T-helper 2 cell treated with Interferon-gamma antibody and Interleukin-4, amounts not matched to agents 5 μg/mL and 100 μg/mL, for 36 hours (primary cell): ENCODE measurements at regions not wholly inside any gene's neighbourhood (a gene's known extent, or its start where the extent isn't known, plus 50 kb on each side); places are given as distances from the start of the nearest gene placed in this dataset.

Source experiments
- DNase-seq: peaks from one replicate; pipeline ENCODE4 v3.0.0; 2021; ENCODE audit warnings: low spot score
- H3K27ac Mint-ChIP-seq: one replicate; pipeline ENCODE4 v1.8.0; 2021; ENCODE audit warnings: mild to moderate bottlenecking, mixed read lengths
- H3K27me3 Mint-ChIP-seq: one replicate; pipeline ENCODE4 v1.8.0; 2021; ENCODE audit warnings: low read depth, mixed read lengths
- H3K36me3 Mint-ChIP-seq: one replicate; pipeline ENCODE4 v1.8.0; 2021; ENCODE audit warnings: low read depth, mixed read lengths
- H3K4me1 Mint-ChIP-seq: one replicate; pipeline ENCODE4 v1.8.0; 2021; ENCODE audit warnings: low read depth, mixed read lengths
- H3K4me3 Mint-ChIP-seq: one replicate; pipeline ENCODE4 v1.8.0; 2022; ENCODE audit warnings: mild to moderate bottlenecking, moderate library complexity, mixed read lengths
- H3K9me3 Mint-ChIP-seq: one replicate; pipeline ENCODE4 v1.8.0; 2021; ENCODE audit warnings: mixed read lengths

- no peak overlapping the region for H3K4me3 Mint-ChIP-seq
- H3K36me3 Mint-ChIP-seq: no peaks in the 10 kb centered on the region
- peaks cover 5% of the 10 kb centered on the region for H3K27me3 Mint-ChIP-seq
- H3K27ac Mint-ChIP-seq: no peak overlapping the region
- DNase-seq: no peak
- no peaks in the 10 kb centered on the region for H3K4me1 Mint-ChIP-seq
- no peaks in the 10 kb centered on the region for H3K9me3 Mint-ChIP-seq
Measured at GRCh38 chr9:120338340-120338739, 241.6 kb downstream of the CDK5RAP2 start.

GRCh38 chr9:120337131-120337530, 242.8 kb downstream of the CDK5RAP2 start:
- Mint-ChIP-seq H3K4me1 (no peaks in the 10 kb centered on the region), H3K27me3 (peaks cover 3% of the 10 kb centered on the region), H3K9me3 (no peaks in the 10 kb centered on the region), H3K4me3 (no peak overlapping the region), H3K27ac (no peak overlapping the region), H3K36me3 (no peaks in the 10 kb centered on the region)
- no peak for DNase-seq

- peaks cover 3% of the 10 kb centered on the region for H3K27me3 Mint-ChIP-seq
- DNase-seq: no peak
- H3K36me3 Mint-ChIP-seq: no peaks in the 10 kb centered on the region
- no peaks in the 10 kb centered on the region for H3K4me1 Mint-ChIP-seq
- H3K9me3 Mint-ChIP-seq: no peaks in the 10 kb centered on the region
- no peak overlapping the region for H3K4me3 Mint-ChIP-seq
- H3K27ac Mint-ChIP-seq: no peak overlapping the region
Measured at GRCh38 chr9:120336753-120337090, 243.2 kb downstream of the CDK5RAP2 start.

GRCh38 chr9:120336021-120336752, 243.8 kb downstream of the CDK5RAP2 start:
- Mint-ChIP-seq H3K4me1 (no peaks in the 10 kb centered on the region), H3K27me3 (peaks cover 3% of the 10 kb centered on the region), H3K27ac (no peak overlapping the region), H3K9me3 (no peaks in the 10 kb centered on the region), H3K36me3 (no peaks in the 10 kb centered on the region), H3K4me3 (no peak overlapping the region)
- peak; percentile 10 for DNase-seq

- H3K4me1 Mint-ChIP-seq: no peaks in the 10 kb centered on the region
- DNase-seq: no peak
Measured at GRCh38 chr9:120331913-120332312, 248.1 kb downstream of the CDK5RAP2 start.

GRCh38 chr9:120330031-120330430, 249.9 kb downstream of the CDK5RAP2 start:
- Mint-ChIP-seq H3K27ac (no peak overlapping the region), H3K36me3 (no peaks in the 10 kb centered on the region), H3K9me3 (no peaks in the 10 kb centered on the region), H3K27me3 (no peaks in the 10 kb centered on the region), H3K4me3 (no peak overlapping the region), H3K4me1 (no peaks in the 10 kb centered on the region)
- no peak for DNase-seq

More at GRCh38 chr9:120331913-120332312, 248.1 kb downstream of the CDK5RAP2 start:
- no peaks in the 10 kb centered on the region for H3K36me3 Mint-ChIP-seq
- H3K4me3 Mint-ChIP-seq: no peak overlapping the region
- no peak overlapping the region for H3K27ac Mint-ChIP-seq
- H3K9me3 Mint-ChIP-seq: no peaks in the 10 kb centered on the region
- H3K27me3 Mint-ChIP-seq: no peaks in the 10 kb centered on the region

- no peaks in the 10 kb centered on the region for H3K27me3 Mint-ChIP-seq
- no peaks in the 10 kb centered on the region for H3K9me3 Mint-ChIP-seq
- H3K36me3 Mint-ChIP-seq: no peaks in the 10 kb centered on the region
- H3K4me1 Mint-ChIP-seq: no peaks in the 10 kb centered on the region
- H3K27ac Mint-ChIP-seq: no peak overlapping the region
- no peak overlapping the region for H3K4me3 Mint-ChIP-seq
- no peak for DNase-seq
Measured at GRCh38 chr9:120327322-120327721, 252.6 kb downstream of the CDK5RAP2 start.

GRCh38 chr9:120326049-120326693, 253.8 kb downstream of the CDK5RAP2 start:
- no peak overlapping the region for H3K27ac Mint-ChIP-seq
- no peaks in the 10 kb centered on the region for H3K36me3 Mint-ChIP-seq
- no peaks in the 10 kb centered on the region for H3K9me3 Mint-ChIP-seq
- DNase-seq: no peak
- no peak overlapping the region for H3K4me3 Mint-ChIP-seq
- H3K4me1 Mint-ChIP-seq: no peaks in the 10 kb centered on the region
- H3K27me3 Mint-ChIP-seq: no peaks in the 10 kb centered on the region

- Mint-ChIP-seq H3K9me3 (no peaks in the 10 kb centered on the region), H3K36me3 (no peaks in the 10 kb centered on the region), H3K27ac (no peak overlapping the region), H3K4me1 (no peaks in the 10 kb centered on the region), H3K27me3 (no peaks in the 10 kb centered on the region), H3K4me3 (no peak overlapping the region)
- DNase-seq: no peak
Measured at GRCh38 chr9:120324996-120325642, 254.8 kb downstream of the CDK5RAP2 start.

- Mint-ChIP-seq H3K9me3 (no peaks in the 10 kb centered on the region), H3K4me3 (no peak overlapping the region), H3K27me3 (peaks cover 3% of the 10 kb centered on the region), H3K36me3 (no peaks in the 10 kb centered on the region), H3K27ac (no peak overlapping the region), H3K4me1 (no peaks in the 10 kb centered on the region)
- DNase-seq: no peak
Measured at GRCh38 chr9:120324461-120324860, 255.5 kb downstream of the CDK5RAP2 start.

GRCh38 chr9:120323125-120323524, 256.8 kb downstream of the CDK5RAP2 start:
- no peaks in the 10 kb centered on the region for H3K9me3 Mint-ChIP-seq
- H3K4me1 Mint-ChIP-seq: no peaks in the 10 kb centered on the region
- no peak for DNase-seq
- H3K27me3 Mint-ChIP-seq: peaks cover 7% of the 10 kb centered on the region
- H3K27ac Mint-ChIP-seq: no peak overlapping the region
- no peak overlapping the region for H3K4me3 Mint-ChIP-seq
- H3K36me3 Mint-ChIP-seq: no peaks in the 10 kb centered on the region

GRCh38 chr9:120319452-120319851, 260.5 kb downstream of the CDK5RAP2 start:
- Mint-ChIP-seq H3K9me3 (peaks cover 3% of the 10 kb centered on the region), H3K27ac (no peak overlapping the region), H3K4me1 (no peaks in the 10 kb centered on the region), H3K36me3 (no peaks in the 10 kb centered on the region), H3K4me3 (no peak overlapping the region), H3K27me3 (peaks cover 7% of the 10 kb centered on the region)
- no peak for DNase-seq

GRCh38 chr9:120315154-120315553, 264.8 kb downstream of the CDK5RAP2 start:
- Mint-ChIP-seq H3K4me1 (no peaks in the 10 kb centered on the region), H3K27me3 (peaks cover 7% of the 10 kb centered on the region), H3K27ac (no peak overlapping the region), H3K36me3 (no peaks in the 10 kb centered on the region), H3K9me3 (peaks cover 5% of the 10 kb centered on the region), H3K4me3 (no peak overlapping the region)
- DNase-seq: no peak

- DNase-seq: no peak
- Mint-ChIP-seq H3K4me3 (no peak overlapping the region), H3K27me3 (no peaks in the 10 kb centered on the region), H3K27ac (no peak overlapping the region), H3K4me1 (no peaks in the 10 kb centered on the region), H3K36me3 (no peaks in the 10 kb centered on the region), H3K9me3 (peaks cover 5% of the 10 kb centered on the region)
Measured at GRCh38 chr9:120312031-120312430, 267.9 kb downstream of the CDK5RAP2 start.
